Keratinocyte (primary cell): ENCODE measurements at regions not wholly inside any gene's neighbourhood (a gene's known extent, or its start where the extent isn't known, plus 50 kb on each side); places are given as distances from the start of the nearest gene placed in this dataset.

ENCODE experiments used
- DNase-seq: peaks from one replicate; pipeline ENCODE4 v3.0.0-alpha.2; 2011; ENCODE audit warnings: low read depth, missing footprints, low spot score
- FAIRE-seq: peaks from 2 replicates; lab custom pipeline; 2011; peaks lifted over from hg19 to GRCh38; lab: Jason Lieb, UNC
- H2AFZ ChIP-seq: 2 replicates; pipeline ENCODE4 v1.6.0; 2012; ENCODE audit warnings: low read length, control low read depth, inconsistent platforms; ENCODE audit not compliant: control insufficient read depth
- H3K27ac ChIP-seq: 2 replicates; pipeline ENCODE4 v1.5.1; 2011; ENCODE audit warnings: low read length; ENCODE audit not compliant: control insufficient read depth, insufficient read depth
- H3K27me3 ChIP-seq: 3 replicates; pipeline ENCODE4 v1.6.0; 2011; ENCODE audit warnings: low read length; ENCODE audit not compliant: control insufficient read depth, insufficient read depth; ENCODE audit errors: extremely low read depth
- H3K36me3 ChIP-seq, 2 experiments: 2 replicates in 1 of 2; 3 replicates in 1 of 2; pipeline ENCODE4 v1.5.1; 2011; ENCODE audit warnings: low read length in 2 of 2, mild to moderate bottlenecking in 1 of 2; ENCODE audit not compliant: control insufficient read depth in 2 of 2, insufficient read depth in 2 of 2; ENCODE audit errors: extremely low read depth in 1 of 2
- H3K4me1 ChIP-seq: 3 replicates; pipeline ENCODE4 v1.5.1; 2011; ENCODE audit warnings: low read length; ENCODE audit not compliant: control insufficient read depth, insufficient read depth; ENCODE audit errors: extremely low read depth
- H3K4me2 ChIP-seq: 3 replicates; pipeline ENCODE4 v1.6.0; 2011; ENCODE audit warnings: low read depth, low read length; ENCODE audit not compliant: control insufficient read depth, insufficient read depth; ENCODE audit errors: extremely low read depth
- H3K4me3 ChIP-seq, 3 experiments: fragments of 200-600 bp in 1 of 3; sonication (generic) in 1 of 3; 2 replicates in 2 of 3; 3 replicates in 1 of 3; pipeline ENCODE4 v1.5.1; 2011 to 2016; ENCODE audit warnings: low read length in 3 of 3, mild to moderate bottlenecking in 3 of 3, control low read depth in 2 of 3, inconsistent platforms in 1 of 3, low read depth in 1 of 3, mixed read lengths in 1 of 3, mixed run types in 1 of 3, moderate library complexity in 1 of 3; ENCODE audit not compliant: control insufficient read depth in 2 of 3, insufficient read depth in 2 of 3; ENCODE audit errors: extremely low read depth in 1 of 3
- H3K79me2 ChIP-seq: 2 replicates; pipeline ENCODE4 v1.6.0; 2012; ENCODE audit warnings: low read length; ENCODE audit not compliant: control insufficient read depth, insufficient read depth
- H3K9ac ChIP-seq: 3 replicates; pipeline ENCODE4 v1.6.0; 2011; ENCODE audit warnings: low read length; ENCODE audit not compliant: control insufficient read depth, insufficient read depth; ENCODE audit errors: extremely low read depth
- H3K9me1 ChIP-seq: 3 replicates; pipeline ENCODE4 v1.6.0; 2011; ENCODE audit warnings: low read length; ENCODE audit not compliant: control insufficient read depth, insufficient read depth; ENCODE audit errors: extremely low read depth
- H3K9me3 ChIP-seq: 2 replicates; pipeline ENCODE4 v1.5.1; 2012; ENCODE audit warnings: low read depth, low read length; ENCODE audit not compliant: control insufficient read depth
- H4K20me1 ChIP-seq: 3 replicates; pipeline ENCODE4 v1.6.0; 2011; ENCODE audit warnings: low read length; ENCODE audit not compliant: control insufficient read depth, insufficient read depth; ENCODE audit errors: extremely low read depth
- CTCF ChIP-seq, 3 experiments: IDR thresholded peaks in 1 of 3; conservative IDR thresholded peaks in 1 of 3; optimal IDR thresholded peaks in 1 of 3; 2 replicates in 2 of 3; 3 replicates in 1 of 3; pipeline versions ENCODE3 to v1.5.1; 2011; ENCODE audit warnings: low read length in 3 of 3, mild to moderate bottlenecking in 3 of 3, moderate library complexity in 2 of 3, control low read depth in 1 of 3, inconsistent platforms in 1 of 3; ENCODE audit not compliant: insufficient read depth in 2 of 3; ENCODE audit errors: extremely low read depth in 1 of 3
- EZH2 ChIP-seq: IDR thresholded peaks from one replicate; pipeline ENCODE4 v1.6.1; 2012; ENCODE audit warnings: inconsistent platforms, mild to moderate bottlenecking, low read length, moderate library complexity
- dilution Hi-C: fragments of 300-500 bp; cut with MboI; formaldehyde crosslinking; loops from one replicate; pipeline ENCODE4 v1.7.0; 2020; ENCODE audit warnings: low sequenced_read_pairs; ENCODE audit not compliant: extremely low pct_ligation_motif_present

GRCh38 chr3:164812042-164812441, 266.3 kb downstream of the SI start:
- H3K9me3 ChIP-seq, result no peaks in the 10 kb centered on the region
- H3K4me2 ChIP-seq, result no peak overlapping the region
- H4K20me1 ChIP-seq, result no peaks in the 10 kb centered on the region
- no peak overlapping the region for H3K4me3 ChIP-seq
- no peak overlapping the region for H2AFZ ChIP-seq
- FAIRE-seq, result no peak
- H3K9me1 ChIP-seq, result no peaks in the 10 kb centered on the region
- no peaks in the 10 kb centered on the region for H3K4me1 ChIP-seq
- dilution Hi-C loops, result no loop called here
- no peak for TF ChIP-seq EZH2
- TF ChIP-seq CTCF (optimal IDR thresholded peaks at IDR 0.05 in 1 of 3, IDR thresholded peaks at IDR 0.05 in 1 of 3, conservative IDR thresholded peaks at IDR 0.05 in 1 of 3; ENCODE audit: extremely low read depth in 1 of 3, insufficient read depth in 2 of 3, low read length in 3 of 3), result no peak
- no peak overlapping the region for H3K9ac ChIP-seq
- H3K36me3 ChIP-seq, result no peaks in the 10 kb centered on the region
- no peak overlapping the region for H3K27ac ChIP-seq
- DNase-seq, result no peak
- no peaks in the 10 kb centered on the region for H3K27me3 ChIP-seq
- no peaks in the 10 kb centered on the region for H3K79me2 ChIP-seq

DNA sequence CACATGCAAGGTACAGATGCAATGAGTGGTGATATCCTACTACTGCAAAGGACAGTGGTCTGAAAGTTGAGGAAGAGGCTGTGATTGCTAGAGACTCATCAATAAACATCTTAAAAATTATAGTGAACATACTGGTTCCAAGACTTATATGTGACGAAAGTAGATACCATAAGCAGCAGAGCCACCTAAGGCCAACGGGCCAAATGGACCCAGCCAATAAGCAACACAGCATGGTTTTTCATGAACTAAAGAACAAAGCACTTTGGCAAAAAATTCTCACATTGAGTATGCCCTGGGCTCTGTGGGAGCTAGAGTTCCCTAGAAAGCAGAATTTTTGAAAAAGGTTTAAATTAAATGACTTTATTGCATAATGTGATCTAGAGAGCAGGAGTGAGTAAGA, 272.1 kb downstream of the SI start:
- FAIRE-seq (no peak), DNase-seq (no peak)
- Histone ChIP-seq H2AFZ (no peak overlapping the region), H3K27ac (no peak overlapping the region), H3K9ac (no peak overlapping the region), H3K4me2 (no peak overlapping the region), H3K36me3 (no peaks in the 10 kb centered on the region), H3K79me2 (no peaks in the 10 kb centered on the region), H3K9me3 (no peaks in the 10 kb centered on the region), H3K27me3 (no peaks in the 10 kb centered on the region), H3K4me3 (no peak overlapping the region), H3K4me1 (no peaks in the 10 kb centered on the region), H3K9me1 (no peaks in the 10 kb centered on the region), H4K20me1 (no peaks in the 10 kb centered on the region)
- dilution Hi-C loops, result no loop called here
- TF ChIP-seq CTCF (optimal IDR thresholded peaks at IDR 0.05 in 1 of 3, IDR thresholded peaks at IDR 0.05 in 1 of 3, conservative IDR thresholded peaks at IDR 0.05 in 1 of 3; ENCODE audit: extremely low read depth in 1 of 3, insufficient read depth in 2 of 3, low read length in 3 of 3) (no peak), EZH2 (no peak)
